GM19397 (cell line): ENCODE measurements at regions not wholly inside any gene's neighbourhood (a gene's known extent, or its start where the extent isn't known, plus 50 kb on each side); places are given as distances from the start of the nearest gene placed in this dataset.

ENCODE experiments used
- ATAC-seq: cut with Tn5 transposase; IDR thresholded peaks from one replicate; pipeline ENCODE4 v1.9.1; 2021; ENCODE audit warnings: mild to moderate bottlenecking, moderate library complexity; ENCODE audit not compliant: unreplicated experiment

- ATAC-seq: no peak
Measured at GRCh38 chr5:119991625-119992024, 362.3 kb downstream of the FAM170A start.

GRCh38 chr5:119996128-119996527, 366.8 kb downstream of the FAM170A start:
- ATAC-seq: no peak

- ATAC-seq: no peak
Measured at GRCh38 chr5:120007598-120007997, 378.2 kb downstream of the FAM170A start.

- ATAC-seq: no peak
Measured at GRCh38 chr5:120012431-120012830, 383.1 kb downstream of the FAM170A start.

GRCh38 chr5:120014535-120014934, 385.2 kb downstream of the FAM170A start:
- ATAC-seq: no peak

- ATAC-seq: no peak
Measured at GRCh38 chr5:120016717-120017382, 387.5 kb downstream of the FAM170A start.

- ATAC-seq: no peak
Measured at GRCh38 chr5:120017513-120017912, 388.2 kb downstream of the FAM170A start.

GRCh38 chr5:120035181-120035580, 405.8 kb downstream of the FAM170A start:
- ATAC-seq: no peak

GRCh38 chr5:120035815-120036577, 406.6 kb downstream of the FAM170A start:
- ATAC-seq: no peak

- no peak for ATAC-seq
Measured at GRCh38 chr5:120037451-120037850, 408.1 kb downstream of the FAM170A start.

- no peak for ATAC-seq
Measured at GRCh38 chr5:120039111-120039510, 409.8 kb downstream of the FAM170A start.

GRCh38 chr5:120043431-120043830, 414.1 kb downstream of the FAM170A start:
- ATAC-seq: no peak

- no peak for ATAC-seq
Measured at GRCh38 chr5:120052916-120053828, 410.9 kb upstream of the PRR16 start.

GRCh38 chr5:120053841-120054240, 410.3 kb upstream of the PRR16 start:
- ATAC-seq: no peak

GRCh38 chr5:120055858-120056257, 408.2 kb upstream of the PRR16 start:
- no peak for ATAC-seq

- no peak for ATAC-seq
Measured at GRCh38 chr5:120062515-120062917, 401.6 kb upstream of the PRR16 start.

GRCh38 chr5:120072068-120072761, 391.9 kb upstream of the PRR16 start:
- no peak for ATAC-seq

- no peak for ATAC-seq
Measured at GRCh38 chr5:120073722-120074121, 390.4 kb upstream of the PRR16 start.

GRCh38 chr5:120080781-120081180, 383.3 kb upstream of the PRR16 start:
- ATAC-seq: no peak

- ATAC-seq: no peak
Measured at GRCh38 chr5:120082316-120083068, 381.6 kb upstream of the PRR16 start.
